HUDEP-2 (cell line): ENCODE measurements at regions not wholly inside any gene's neighbourhood (a gene's known extent, or its start where the extent isn't known, plus 50 kb on each side); places are given as distances from the start of the nearest gene placed in this dataset.
A peak's percentile ranks its signal among the peaks of the same experiment; 100 is the strongest.

Experiments
- DNase-seq, 76 experiments: peaks; one replicate each; lab custom pipeline; 2025; ENCODE audit not compliant: unreplicated experiment in 76 of 76; lab: John Stamatoyannopoulos, UW

DNA sequence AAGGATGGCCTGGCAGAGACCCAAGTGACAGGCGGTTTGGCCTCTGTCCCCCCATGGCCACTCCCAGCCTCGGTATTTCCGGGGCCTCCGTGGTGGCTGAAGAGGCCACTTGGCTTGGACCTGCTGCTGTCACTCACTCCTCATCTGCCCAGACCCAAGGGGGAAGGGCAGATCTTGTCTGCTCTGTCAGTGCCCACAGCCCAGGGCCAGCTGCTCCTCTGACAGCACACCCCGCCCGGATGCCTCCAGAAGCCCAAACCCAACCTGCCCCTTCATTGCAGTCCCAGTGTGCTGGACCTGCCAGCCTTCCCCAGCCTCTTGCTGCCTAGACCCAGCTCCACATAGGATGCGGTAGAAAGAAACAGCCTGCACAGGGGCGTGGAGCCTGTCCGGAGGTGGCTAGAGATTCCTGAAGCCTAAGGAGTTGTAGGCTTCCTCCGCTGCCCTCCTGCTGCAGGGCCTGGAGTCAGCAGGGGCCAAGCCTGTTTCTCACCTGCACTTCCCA is 52.0 kb downstream of the MAGEF1 start:
- DNase-seq = peak in 7 of 76 experiments; percentile 5 to 39 (median 14)

DNA sequence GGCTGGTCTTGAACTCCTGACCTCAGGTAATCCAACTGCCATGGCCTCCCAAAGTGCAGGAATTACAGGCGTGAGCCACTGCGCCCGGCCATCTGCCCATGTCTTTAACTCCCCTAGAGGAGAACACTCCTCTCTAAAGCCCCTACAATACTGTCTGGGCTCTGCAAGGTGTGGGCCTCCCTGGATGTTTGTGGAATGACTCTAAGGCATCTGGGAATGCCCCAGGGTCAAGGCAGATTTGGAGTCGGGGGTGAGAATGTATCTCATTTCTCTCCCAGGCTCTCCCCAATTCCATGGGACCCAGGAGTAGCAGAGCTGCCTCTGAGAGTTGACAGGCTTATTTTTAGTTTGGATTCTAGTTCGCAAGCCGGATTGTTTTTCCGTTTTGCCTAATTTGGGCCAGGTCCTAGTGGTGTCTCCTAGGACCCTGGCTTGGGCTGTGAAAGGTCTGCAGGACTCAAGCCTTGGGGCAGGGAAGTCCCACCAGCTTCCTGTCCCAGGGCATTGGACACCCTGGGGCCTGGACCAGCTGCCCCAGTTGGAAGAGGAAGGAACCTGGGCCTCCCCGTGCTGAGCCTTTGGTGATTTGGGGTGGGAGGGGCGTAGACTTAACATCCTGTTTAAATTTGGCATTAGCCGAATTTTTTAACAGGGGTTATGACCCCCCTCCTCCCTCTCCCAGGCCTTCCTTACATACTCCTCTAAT is 53.5 kb downstream of the MAGEF1 start:
- no peak for DNase-seq

DNA sequence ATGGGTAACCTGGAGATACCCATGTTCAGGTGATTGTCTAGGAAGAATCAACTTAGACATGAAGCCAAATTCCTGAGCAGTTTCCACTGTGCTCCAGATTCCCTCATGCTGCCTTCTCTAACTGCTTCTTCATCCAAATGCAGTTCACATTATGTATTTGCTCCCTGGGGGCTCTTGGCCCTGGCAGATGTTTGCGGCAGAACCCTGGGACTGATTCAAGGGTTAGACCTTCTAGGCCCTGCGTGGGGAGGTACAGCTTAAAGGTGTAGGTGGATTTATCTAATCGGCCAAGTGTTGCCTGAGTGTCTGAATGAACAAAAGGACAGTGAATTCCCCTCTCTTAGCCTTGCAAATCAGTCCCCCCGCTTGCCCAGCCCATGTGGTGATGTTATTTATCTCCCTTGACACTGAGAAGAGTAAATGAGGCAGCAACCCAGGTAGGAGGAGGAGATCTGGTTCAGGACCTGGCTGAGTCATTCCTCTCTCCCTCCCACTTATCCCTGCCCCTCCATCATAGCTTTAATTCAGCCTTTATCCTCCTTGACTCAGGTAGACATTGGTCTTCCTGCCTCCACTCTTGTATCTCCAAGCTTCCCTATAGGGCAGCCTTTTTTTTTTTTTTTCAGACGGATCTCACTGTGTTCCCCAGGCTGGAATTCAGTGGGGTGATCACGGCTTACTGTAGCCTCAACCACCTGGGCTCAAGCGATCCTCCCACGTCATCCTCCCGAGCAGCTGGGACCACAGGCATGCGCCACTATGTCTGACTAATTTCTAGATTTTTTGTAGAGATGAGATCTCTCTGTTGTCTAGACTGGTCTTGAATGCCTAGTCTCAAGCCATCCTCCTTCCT is 54.8 kb downstream of the MAGEF1 start:
- no peak for DNase-seq

DNA sequence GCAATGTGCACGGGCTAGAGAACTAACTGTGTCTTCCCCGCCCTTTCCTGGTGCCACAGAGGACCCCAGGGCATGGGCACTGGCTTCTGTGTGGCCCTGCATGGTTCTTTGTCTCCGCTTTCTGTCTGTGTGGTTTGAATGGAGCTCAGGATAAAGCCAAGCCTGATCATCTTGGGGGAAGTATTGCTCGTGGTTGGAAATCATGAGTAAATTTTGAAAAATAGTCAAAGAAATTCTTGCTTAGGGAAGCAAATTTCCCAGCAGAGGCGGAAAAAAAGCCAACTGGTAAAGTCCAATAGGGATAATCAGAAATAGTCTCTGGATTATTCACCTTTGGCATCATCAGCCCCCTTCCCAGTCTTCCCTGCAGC is 55.4 kb downstream of the MAGEF1 start:
- DNase-seq = no peak

DNA sequence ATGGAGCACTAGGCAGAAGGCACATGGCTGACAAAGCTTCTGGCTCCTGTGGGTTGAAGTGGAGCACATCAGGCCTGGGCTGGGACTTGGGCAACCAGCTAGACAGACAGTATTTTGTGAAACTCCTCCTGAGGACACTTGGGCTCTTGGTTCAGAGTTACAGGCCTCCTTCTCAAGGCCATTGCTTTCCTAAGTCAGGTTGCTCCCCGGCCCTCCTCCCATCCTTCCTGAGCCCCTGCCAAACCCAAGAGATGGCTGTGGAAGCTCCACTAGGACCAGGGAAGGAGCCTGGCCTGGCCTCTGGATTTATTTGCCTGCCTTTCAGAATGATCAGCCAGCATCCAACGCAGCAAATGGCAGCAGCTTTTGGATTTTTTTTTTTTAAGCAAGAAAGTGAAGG is 56.3 kb downstream of the MAGEF1 start:
- DNase-seq = no peak

DNA sequence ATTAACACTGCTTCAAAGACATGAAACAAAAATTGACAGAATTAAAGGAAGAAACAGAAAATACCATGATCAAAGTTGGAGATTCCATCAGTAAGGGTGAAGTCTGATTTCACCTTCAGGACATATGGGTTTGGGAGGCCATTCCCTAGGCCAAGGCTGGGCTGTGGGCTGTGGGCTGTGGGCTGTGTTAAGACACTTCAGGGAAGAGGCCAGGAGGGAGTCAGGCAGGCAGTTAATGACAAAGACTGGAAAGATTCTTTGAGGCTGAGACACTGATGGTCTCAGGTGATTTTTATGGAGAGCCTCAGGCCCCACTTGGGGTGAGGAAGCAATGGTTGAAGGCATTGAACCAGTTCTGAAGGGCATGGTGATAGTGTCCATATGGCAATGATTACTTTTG is 57.5 kb downstream of the MAGEF1 start:
- DNase-seq = no peak

DNA sequence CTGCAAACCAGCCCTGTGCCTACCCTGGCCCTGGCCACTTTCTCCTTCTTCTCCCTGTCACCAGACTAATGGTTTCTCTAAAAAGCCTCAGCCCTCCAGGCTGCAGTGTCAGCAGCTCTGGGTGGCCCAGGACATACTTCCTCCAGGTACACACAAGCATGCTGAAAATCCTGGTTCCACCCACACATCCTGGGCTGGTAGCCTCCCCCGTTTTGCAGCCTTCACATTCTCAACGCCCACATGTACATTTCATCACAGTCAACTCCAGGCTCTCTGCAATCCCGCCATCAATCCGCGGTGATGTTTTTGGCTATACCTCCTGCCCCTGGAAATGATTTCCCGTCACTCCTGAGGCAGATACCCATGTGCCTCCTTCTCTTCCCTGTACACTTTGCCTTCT is 59.4 kb downstream of the MAGEF1 start:
- no peak for DNase-seq

DNA sequence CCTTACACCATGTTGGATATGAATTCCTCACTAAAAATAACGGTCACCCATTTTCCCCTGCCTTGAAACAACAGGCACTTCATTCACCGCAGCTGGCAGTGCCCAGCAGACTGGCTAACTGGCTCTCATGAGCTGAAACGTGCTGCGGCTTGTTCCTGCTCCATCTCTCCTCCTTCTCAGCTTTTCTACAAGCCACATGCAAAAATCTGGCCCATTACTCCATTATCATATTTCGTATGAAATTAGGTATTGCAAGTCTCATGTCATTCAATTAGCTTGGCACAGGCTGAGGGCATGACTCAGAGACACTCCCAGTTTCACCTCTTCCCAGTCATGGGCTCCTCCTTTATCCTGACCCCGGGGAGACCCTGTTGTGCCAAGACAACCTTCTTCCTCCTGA is 60.0 kb downstream of the MAGEF1 start:
- DNase-seq = no peak

DNA sequence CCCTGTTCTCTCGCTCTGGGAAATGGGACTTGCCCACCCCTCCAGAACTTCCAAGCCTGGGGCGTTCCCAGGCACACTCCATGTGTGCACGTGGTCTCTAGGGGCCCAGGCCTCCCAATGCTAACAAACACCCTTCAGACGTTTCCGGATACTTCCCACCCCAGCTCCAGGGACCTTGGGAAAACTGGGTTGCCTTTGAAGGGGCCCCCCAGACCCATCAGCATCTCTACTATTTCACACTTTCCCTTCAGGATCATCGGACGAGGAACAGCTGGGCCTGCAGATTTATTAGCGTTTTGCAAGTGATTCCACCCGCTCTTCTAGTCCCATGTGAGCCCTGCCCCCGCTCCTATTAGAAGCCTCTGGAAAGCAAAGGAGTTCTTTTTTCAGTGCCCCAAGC is 63.2 kb downstream of the MAGEF1 start:
- no peak for DNase-seq

DNA sequence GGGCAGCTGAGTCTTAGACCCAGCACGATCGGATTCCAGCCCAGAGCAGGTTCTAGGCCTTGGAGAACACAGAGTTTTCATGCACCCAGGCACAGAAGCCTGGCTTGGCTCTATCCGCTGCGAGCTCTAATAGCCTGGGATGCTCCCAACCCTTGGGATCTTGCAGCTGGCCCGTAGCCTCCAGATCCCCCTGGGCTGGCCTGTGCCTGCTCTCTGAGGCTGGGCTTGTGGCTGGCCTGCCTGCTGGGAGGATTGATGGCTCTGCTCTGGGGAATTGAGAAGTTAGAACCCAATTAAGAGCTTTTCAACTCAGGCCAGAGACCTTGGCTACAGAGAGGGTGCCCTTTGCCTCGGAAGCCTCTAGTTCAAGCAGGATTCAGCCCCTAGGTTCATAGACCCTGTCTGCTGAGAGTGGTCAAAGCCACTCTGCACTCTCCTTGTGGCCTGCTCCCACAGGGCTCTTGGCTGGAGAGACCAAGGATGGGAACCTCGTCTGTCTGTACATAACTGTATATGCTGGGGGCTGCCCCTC is 64.4 kb downstream of the MAGEF1 start:
- DNase-seq = no peak

DNA sequence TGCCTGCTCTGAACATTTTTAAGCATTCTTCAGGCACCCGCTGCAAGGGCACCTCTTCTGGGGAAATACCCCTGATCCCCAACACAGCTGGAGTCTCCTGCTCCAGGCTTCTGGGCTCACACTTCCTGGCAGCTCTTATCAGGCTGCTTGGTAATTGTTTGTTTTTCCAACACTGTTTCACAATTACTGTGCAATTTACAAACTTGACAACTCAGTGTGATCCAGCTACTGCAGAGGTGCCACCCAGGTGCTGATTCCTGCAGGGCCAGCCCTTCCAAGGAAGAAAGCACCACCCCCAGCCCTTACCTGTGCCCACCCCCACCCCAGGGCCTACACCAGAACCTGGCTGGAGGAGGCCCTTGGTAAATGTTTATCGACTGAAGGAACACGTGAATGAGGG is 66.5 kb downstream of the MAGEF1 start:
- no peak for DNase-seq

DNA sequence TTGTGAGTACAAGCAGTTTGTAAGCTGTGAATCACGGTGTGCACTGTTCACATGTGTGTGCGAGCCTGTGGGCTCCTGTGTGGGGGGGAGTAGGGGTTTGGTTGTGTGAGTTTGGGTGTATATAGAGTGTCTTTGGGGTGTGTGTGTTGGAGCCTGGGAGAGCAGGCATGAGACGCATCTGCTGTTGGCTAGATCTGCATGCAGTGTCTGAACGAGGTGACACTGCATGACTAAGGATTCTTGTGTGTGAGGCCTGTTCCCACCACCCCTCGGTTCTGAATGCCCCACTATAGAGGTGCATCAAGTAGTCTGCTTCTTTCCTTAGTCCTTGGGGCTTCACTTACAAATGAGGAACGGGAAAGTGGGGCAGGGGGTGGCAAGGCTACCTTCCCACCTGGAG is 68.4 kb downstream of the MAGEF1 start:
- DNase-seq = no peak

DNA sequence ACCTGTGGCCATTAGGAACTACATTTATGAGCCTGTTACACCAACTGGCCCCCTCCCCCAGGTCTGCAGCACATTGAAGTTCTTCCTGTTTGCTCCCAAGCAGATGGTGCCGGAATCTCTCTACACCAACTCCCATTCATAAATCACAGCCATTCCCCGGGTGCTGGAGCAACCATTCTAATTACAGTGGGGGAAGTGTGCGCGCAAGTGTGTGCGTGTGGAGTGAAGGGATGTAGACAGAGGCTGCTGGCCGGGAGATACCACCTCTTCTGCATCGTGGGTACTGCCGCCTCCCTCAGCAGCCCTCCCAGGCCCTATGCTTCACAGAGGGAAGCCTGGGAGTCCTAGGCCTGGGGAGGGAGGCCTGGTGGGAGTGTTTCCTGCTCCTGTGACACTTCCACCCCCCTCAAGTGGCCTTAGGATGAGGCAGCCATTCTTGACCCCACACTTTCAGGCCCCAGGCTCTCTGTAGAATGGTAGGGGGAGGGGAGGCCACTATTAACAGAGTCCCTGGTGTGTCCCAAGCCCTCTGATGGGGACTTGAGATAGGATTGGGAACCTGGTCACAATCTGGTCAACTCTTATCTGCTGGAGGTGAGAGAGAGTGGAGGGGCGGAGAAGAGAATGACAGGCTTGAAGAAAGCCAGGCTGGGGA is 69.1 kb downstream of the MAGEF1 start:
- DNase-seq = no peak

DNA sequence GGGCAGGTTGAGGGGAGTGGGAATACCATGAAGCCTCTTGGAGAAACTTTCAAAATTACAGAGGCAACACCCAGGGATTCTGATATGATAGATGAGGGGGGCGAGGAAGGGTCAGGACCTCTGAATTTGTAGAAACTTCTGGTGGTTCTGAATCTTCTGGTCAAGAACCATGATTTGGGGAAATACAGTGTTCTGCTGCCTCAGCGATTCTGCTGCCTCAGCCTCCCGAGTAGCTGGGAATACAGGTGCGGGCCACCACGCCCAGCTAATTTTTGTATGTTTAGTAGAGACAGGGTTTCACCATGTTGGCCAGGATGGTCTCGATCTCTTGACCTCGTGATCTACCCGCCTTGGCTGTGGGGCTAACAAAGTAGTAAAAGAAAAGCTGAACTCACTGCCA is 70.4 kb downstream of the MAGEF1 start:
- DNase-seq = no peak

DNA sequence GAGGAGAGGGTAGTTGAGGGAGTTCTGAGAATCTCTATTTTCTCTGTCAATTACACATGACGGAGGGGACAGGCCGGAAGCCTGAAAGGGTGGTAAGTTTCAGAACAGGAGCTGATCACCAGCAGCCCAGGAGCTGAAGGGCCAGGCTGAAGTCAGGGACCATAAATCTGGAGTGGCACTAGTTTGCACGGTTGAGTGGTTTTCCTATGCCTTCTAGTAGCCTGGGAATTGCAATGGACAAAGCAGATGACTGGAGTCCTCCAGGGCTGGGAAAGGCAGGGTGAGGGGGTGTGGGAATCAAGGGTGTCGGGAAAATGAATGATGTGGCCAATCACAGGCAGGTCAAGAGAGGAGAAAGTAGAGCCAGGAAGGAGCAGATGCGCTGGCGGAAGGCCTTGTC is 72.5 kb downstream of the MAGEF1 start:
- DNase-seq = no peak

DNA sequence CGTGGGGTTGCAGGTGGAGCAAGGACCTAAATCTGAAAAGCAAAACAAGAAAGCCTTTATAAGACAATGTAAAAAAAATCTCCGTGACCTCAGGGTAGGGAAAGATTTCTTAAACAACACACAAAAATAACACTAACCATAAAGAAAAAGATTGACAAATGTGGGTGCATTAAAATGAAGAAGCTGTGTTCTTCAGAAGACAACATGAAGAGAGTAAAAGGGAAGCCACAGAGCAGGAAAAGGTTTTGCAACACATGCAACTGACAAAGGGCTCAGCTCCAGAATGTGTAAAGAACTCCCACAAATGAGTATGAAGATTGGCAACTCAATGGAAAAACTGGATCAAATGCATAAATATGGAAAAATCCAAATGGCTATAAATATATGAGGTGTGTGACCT is 74.2 kb downstream of the MAGEF1 start:
- DNase-seq = no peak

DNA sequence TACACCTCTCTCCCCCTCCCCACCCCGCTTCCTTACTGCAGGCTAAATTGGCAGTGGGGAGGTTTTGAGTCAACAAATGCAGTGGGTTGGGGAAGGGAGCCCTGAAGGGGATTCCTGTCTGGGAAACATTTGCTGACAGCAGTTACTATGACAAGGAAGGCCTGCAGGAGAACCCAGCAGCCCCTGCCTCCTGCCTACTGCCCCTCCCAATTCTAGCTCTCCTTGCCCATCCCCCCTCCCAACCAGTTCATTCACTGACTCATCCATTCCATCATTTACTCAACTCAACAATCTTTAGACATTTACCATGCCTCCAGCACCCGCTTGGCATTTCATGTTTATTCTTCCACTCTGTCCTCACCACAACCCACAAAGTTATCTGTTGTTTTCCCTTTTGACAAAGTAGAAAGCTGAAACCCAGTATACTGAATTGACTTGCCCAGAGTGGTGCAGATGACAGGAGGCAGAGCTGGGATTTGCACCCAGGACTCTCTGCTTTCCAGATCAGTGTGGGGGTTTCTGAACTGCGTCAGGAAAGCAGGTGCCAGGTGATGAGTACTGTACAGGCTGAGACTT is 75.0 kb downstream of the MAGEF1 start:
- no peak for DNase-seq

DNA sequence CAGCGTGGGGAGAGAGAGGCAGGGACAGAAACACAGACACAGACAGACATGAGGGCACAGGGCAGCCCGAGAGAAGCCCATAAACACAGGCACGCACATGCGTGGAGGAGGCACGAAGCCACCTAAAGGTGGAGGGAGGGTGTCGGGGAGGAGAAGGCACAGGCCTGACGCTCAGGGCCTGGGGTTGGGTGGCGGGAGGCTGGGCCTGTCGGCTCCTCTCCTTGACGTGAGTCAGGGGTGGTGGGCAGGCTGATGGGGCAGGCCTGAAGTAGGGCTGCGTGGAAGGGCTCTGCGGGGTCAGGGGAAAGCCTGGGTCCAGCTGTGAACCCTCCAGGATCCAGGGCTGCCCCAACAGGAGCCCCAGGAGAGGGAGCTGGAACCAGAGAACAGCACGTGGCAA is 74.2 kb downstream of the EPHB3 start:
- no peak for DNase-seq

DNA sequence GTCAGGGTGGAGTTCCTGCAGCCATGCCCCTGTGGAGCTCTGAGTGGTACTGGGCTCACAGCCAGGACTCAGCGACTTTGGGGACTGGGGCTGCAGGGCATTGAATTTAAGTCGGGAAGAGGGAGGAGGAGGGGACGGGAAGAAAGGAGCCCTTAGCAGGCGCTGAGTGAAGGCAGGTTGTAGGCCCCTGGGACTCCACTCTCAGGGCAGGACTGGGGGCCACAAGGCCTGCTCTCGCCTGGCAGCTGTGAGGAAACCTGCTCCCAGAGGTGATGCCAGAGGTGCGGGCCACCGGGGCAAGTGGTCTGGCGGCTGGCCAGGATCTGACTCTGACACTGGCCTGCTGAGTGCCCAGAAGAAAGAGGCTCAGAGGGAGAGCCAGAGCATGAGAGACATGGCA is 73.5 kb downstream of the EPHB3 start:
- no peak for DNase-seq

DNA sequence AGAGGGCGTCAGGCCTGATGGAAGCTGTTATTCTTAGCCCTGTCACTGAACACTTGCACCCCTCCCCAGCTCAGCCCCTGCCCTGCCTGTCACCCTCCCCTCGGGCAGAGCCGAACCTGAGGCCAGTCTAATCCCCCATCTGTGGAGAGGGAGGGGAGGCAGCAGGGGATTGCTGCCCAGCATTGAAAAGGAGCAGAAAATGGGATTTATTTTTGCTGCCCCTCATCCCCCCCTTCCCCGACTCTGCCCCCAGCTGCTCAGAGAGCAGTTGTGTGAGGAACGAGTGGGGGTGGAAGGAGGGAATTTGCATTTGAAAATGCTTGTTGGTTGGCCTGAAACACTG is 71.6 kb downstream of the EPHB3 start:
- no peak for DNase-seq

DNA sequence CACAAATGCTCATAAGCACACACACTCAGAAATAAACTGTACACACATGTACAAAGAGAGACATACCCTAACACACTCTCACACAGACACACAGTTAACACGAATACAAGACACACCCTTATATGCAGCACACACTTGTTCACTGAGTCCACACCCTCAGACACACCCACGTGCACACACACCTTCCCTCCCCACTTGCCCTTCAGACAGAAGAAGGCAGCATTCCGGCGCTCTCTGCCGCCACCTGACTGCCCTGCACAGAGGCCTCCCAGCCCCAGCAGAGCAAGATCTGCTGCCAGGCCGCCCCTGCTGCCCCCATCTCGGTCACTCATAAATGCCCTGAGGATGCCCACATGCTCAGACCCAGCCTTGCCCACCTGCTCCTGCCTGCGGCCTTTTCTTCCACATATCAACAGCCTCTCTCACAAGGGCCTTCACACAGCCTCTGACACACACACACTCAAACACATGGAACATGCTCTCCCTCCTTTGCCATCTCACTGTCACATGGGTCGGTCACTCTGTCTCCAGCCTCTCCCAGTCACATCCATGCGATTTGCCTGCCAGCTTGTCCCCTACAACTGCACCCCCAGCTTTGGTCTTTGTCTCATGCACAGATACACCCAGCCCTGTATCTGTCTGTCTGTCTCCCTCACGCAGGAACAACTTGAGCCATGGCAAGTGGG is 71.1 kb downstream of the EPHB3 start:
- DNase-seq = no peak
